Suprapubic skin (tissue), 3 donors: ENCODE measurements at regions not wholly inside any gene's neighbourhood (a gene's known extent, or its start where the extent isn't known, plus 50 kb on each side); places are given as distances from the start of the nearest gene placed in this dataset.

Experiments used
- CTCF ChIP-seq, 2 donors: fragments of 200-600 bp in 1 of 2; fragments of 450-650 bp in 1 of 2; sonication (generic) in 1 of 2; IDR thresholded peaks; one replicate each; pipeline ENCODE4 v1.5.1; 2016 to 2019; ENCODE audit warnings: antibody characterized with exemption in 2 of 2, mild to moderate bottlenecking in 1 of 2, moderate library complexity in 1 of 2
- EP300 ChIP-seq: sonication (generic); formaldehyde crosslinking; IDR thresholded peaks from one replicate; pipeline ENCODE4 v1.6.1; 2017; ENCODE audit warnings: antibody characterized with exemption
- POLR2A ChIP-seq, 2 donors: fragments of 450-650 bp; IDR thresholded peaks; one replicate each; pipeline ENCODE4 v1.6.1; 2017; ENCODE audit warnings: antibody characterized with exemption in 2 of 2, mild to moderate bottlenecking in 2 of 2, moderate library complexity in 2 of 2

- TF ChIP-seq CTCF (IDR thresholded peaks at IDR 0.05) (no peak), POLR2A (IDR thresholded peaks at IDR 0.05) (no peak), EP300 (no peak)
These were observed 105.6 kb downstream of the BUB3 start for GRCh38 chr10:123259791-123260190.
